AG09319 (cell line): ENCODE measurements at regions not wholly inside any gene's neighbourhood (a gene's known extent, or its start where the extent isn't known, plus 50 kb on each side); places are given as distances from the start of the nearest gene placed in this dataset.

Experiments used
- DNase-seq: peaks from one replicate; pipeline ENCODE4 v3.0.0-alpha.2; 2010; ENCODE audit warnings: low read depth; ENCODE audit errors: extremely low read depth
- TF ChIP-seq, protein P1 (sequence below): IDR thresholded peaks from 2 replicates; pipeline ENCODE4 v1.5.1; 2011; ENCODE audit warnings: low read depth, mild to moderate bottlenecking, inconsistent platforms, low read length, moderate library complexity

DNA sequence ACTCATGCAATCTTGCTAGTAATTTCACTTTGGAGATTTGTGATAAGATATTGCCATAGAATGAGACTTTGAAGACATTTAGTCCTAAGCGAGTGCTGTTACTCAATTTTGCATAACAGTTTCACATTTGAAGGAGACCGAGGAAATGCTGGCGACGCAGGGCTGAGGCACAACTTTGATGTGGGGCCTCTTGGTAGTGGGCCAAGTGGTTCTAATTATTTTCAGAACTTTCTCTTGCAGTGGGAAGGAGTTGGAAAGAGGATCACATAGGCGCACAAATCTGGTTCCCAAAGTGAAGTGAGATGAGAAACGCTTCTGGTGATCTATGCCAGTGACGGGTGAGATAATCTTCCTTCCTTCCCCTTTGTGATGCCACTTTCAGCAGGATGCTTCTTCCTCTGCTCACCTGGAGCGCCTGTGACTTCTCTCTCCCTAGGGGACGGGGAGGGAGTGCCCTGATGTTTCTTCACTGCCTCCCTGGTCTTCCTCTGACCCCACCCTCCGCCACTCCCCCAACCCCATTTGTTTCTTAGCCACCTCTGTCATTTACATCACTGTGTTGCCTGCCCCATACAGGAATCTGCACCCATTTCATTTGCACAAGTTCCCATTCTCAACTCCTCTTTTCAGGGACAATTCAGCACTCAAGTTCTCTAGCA lies 138.9 kb upstream of the MID1 start:
- TF ChIP-seq, protein P1, sequence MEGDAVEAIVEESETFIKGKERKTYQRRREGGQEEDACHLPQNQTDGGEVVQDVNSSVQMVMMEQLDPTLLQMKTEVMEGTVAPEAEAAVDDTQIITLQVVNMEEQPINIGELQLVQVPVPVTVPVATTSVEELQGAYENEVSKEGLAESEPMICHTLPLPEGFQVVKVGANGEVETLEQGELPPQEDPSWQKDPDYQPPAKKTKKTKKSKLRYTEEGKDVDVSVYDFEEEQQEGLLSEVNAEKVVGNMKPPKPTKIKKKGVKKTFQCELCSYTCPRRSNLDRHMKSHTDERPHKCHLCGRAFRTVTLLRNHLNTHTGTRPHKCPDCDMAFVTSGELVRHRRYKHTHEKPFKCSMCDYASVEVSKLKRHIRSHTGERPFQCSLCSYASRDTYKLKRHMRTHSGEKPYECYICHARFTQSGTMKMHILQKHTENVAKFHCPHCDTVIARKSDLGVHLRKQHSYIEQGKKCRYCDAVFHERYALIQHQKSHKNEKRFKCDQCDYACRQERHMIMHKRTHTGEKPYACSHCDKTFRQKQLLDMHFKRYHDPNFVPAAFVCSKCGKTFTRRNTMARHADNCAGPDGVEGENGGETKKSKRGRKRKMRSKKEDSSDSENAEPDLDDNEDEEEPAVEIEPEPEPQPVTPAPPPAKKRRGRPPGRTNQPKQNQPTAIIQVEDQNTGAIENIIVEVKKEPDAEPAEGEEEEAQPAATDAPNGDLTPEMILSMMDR: no peak
- no peak for DNase-seq

DNA sequence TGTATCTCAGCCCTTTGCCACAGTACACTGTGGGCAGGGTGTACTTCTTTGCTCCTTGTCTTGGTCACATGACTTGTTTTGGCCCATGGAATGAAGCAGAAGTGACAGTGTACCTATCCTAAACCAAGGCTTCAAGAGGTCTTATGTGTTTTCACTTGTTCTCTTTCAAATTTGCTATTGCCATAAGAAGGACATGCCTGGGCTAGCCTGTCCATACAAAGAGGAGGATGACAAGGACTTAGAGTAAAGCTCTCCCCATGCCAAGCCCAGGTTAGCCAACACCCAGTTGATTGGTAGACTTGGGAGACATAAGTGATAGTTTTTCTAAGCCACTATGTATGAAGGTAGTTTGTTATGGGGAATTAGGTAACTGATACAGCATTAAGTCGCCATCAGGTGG lies 141.1 kb upstream of the MID1 start:
- TF ChIP-seq, protein P1: no peak
- DNase-seq: no peak

DNA sequence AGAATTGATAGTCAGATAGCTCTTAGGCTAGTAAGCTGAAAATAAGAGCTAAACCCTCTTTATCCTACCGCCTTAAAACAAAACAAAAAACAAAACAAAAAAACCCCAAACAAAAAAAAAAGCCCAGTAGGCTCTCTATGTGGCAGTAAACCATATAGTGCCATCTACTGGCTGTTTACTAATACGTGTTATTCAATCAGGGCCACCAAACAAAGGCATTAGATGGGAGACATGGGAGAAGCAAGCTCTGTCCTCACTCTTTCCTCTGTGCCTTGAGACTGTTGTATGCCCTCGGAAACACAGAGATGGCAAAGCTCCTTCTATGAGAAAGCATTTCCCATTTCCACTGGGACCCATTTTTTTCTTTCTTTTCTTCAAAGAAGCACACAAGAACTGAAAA lies 148.8 kb upstream of the MID1 start:
- DNase-seq: no peak
- TF ChIP-seq, protein P1: peak; percentile 38

DNA sequence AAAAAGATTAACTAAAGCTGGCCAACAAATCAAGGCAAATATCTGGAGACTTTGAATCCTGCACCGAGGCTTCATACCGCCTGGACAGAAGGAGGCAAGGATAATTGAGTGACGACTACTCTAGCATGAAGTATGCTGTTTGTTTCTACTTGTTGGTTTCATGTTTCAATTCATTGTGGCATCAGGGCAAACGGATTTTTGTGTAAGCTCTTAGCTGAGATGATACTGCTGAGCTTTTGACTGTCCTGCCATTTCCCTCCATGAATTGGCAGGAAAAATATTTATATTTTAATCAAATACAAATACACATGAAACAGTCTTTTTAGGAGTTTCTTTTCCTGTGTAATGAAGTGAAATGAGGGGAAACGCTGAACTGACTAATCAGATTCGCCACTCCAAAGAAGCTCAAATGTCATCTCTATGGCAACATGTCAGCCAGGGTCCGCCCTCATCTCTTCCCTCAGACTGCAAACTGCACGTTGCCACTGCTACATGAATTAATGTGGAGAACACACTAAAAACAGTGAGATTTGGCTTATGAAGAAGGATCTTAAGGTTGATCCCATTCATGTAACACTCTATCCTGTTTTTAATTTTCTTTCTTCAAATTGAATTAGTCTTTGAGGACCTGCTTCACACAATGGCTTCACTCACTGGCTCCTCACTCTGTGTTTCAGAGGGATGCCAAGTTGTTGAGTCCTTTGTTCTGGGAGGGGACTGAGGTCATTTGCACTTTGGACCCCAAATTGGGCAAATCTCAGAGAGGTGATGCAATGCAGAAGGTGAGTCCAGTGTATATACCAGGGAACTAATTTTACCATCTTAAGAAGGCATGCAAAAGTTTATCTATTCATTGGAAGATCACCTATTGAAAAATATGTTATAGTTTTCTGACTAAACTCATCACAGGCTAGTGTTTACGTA lies 149.6 kb upstream of the MID1 start:
- DNase-seq: peak; percentile 42
- TF ChIP-seq, protein P1: no peak

DNA sequence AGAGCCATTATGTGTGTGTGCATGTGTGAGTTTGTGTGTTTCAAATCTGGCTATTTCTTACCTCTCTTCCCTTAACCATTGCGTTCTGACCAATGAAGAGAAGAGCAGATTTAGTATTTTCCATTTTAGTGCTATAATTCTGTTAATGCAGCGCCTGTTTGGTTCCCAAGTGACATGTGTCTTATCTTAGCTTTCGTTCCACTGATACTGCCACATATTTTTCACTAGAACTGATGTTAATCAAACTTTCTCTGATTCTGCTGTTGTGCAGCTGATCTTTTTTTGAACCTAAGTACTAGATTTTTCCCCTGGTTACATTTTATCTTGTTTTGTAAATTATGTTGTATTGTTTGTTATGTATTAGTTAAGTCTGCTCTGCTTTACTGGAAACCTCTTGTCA lies 152.9 kb upstream of the MID1 start:
- DNase-seq: no peak
- TF ChIP-seq, protein P1: no peak

DNA sequence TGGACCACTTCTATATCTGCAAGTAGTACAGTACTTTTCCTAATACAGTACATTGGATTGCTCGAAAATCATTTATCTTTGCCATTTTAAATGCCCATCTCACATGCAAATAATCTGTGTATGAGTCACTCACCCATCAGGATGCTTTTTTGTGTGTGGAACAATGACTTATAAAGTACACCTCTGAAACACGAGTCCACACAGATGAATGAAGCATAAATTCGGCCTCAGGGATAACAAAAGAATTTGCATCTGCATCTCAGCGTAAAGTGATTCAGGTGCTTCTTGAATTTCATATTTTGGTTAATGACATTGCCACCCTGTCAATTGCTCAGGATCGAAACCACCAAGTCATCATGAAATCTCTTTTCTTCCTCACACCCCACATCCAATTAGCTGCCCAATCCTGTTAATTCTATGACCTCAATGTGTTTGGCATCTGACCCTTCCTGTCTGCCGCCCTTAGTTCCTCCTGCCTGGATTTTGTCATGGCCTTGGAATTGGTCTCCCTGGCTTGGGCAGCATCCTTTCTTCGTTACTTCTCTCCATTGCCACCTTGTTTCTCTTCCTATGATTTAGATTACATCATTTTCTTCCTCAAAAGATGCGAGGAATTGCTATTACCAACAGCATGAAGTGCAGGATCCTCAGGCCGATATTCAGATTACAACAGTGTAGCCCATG lies 161.6 kb upstream of the MID1 start:
- TF ChIP-seq, protein P1: no peak
- no peak for DNase-seq

DNA sequence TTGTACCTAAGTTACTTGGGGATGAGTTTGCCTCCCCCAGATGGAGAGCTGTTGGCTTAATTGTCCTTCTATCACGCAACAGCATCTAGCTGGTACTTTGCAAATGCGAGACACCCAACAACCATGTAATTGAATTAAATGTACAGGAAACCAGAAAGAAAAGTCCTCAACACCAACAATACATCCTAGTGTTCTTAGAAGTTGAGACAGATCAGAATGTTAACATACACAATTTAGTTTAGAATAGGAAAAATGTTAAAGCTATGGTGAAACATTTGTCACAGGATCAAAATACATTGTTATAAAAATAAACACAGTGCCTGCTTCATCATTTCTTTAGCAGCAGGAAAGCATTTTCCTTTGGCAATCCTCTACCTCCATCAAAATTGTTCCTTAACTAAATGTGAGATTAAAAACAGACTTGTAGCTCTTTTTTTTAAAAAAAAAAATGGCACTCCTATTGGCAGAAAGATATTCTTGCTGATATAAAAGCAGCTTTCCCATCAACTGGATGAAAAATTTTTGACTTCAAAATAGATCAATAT lies 163.1 kb upstream of the MID1 start:
- TF ChIP-seq, protein P1: no peak
- DNase-seq: no peak
